ENCODE measurements at regions not wholly inside any gene's neighbourhood (a gene's known extent, or its start where the extent isn't known, plus 50 kb on each side); places are given as distances from the start of the nearest gene placed in this dataset.
A peak's percentile ranks its signal among the peaks of the same experiment; 100 is the strongest.

GRCh38 chr5:154138701-154139100, 51.8 kb upstream of the GALNT10 start:
- intact Hi-C loops (cut with DNase I): loop anchor here (5.0 kb wide), 1 partner anchor 36 kb away; no protein-coding TSS in a partner anchor
- ATAC-seq (peak; percentile 90), DNase-seq (ENCODE audit: missing footprints) (peak; percentile 72)

GRCh38 chr5:154140381-154140780, 50.2 kb upstream of the GALNT10 start:
- intact Hi-C loops (cut with DNase I): no loop called here
- DNase-seq (ENCODE audit: missing footprints) (no peak), ATAC-seq (no peak)

Measured in Right ventricle myocardium inferior (tissue), 1 donor.